Liver (tissue), 8 donors: ENCODE measurements at regions not wholly inside any gene's neighbourhood (a gene's known extent, or its start where the extent isn't known, plus 50 kb on each side); places are given as distances from the start of the nearest gene placed in this dataset.

Experiments used
- DNase-seq: peaks from one replicate; pipeline ENCODE4 v3.0.0-alpha.2; 2017; ENCODE audit warnings: low spot score
- H3K27ac ChIP-seq, 2 donors: one replicate each; pipeline ENCODE4 v1.7.0; 2013; ENCODE audit warnings: inconsistent platforms in 2 of 2, low read length in 2 of 2, control low read depth in 1 of 2, low read depth in 1 of 2, mild to moderate bottlenecking in 1 of 2
- H3K27me3 ChIP-seq, 4 donors: one replicate each; pipeline versions ENCODE4 v1.6.1 to v1.7.0; 2013; ENCODE audit warnings: low read length in 3 of 4, inconsistent platforms in 1 of 4, mild to moderate bottlenecking in 1 of 4, moderate library complexity in 1 of 4; ENCODE audit not compliant: control insufficient read depth in 4 of 4, insufficient read depth in 4 of 4
- H3K36me3 ChIP-seq, 4 donors: one replicate each; pipeline versions ENCODE4 v1.6.1 to v1.7.0; 2013; ENCODE audit warnings: low read length in 3 of 4, mild to moderate bottlenecking in 3 of 4, low read depth in 1 of 4, moderate library complexity in 1 of 4; ENCODE audit not compliant: control insufficient read depth in 4 of 4, insufficient read depth in 3 of 4
- H3K4me1 ChIP-seq, 4 donors: one replicate each; pipeline versions ENCODE4 v1.6.1 to v1.7.0; 2013; ENCODE audit warnings: low read length in 3 of 4, mild to moderate bottlenecking in 3 of 4, moderate library complexity in 1 of 4; ENCODE audit not compliant: control insufficient read depth in 4 of 4, insufficient read depth in 4 of 4
- H3K4me3 ChIP-seq, 3 donors: one replicate each; pipeline versions ENCODE4 v1.6.1 to v1.7.0; 2013; ENCODE audit warnings: low read length in 3 of 3, control low read depth in 1 of 3, low read depth in 1 of 3, mild to moderate bottlenecking in 1 of 3
- H3K9ac ChIP-seq, 2 donors: one replicate each; pipeline ENCODE4 v1.7.0; 2013; ENCODE audit warnings: low read length in 2 of 2, mild to moderate bottlenecking in 2 of 2, moderate library complexity in 2 of 2, control low read depth in 1 of 2, low read depth in 1 of 2
- H3K9me3 ChIP-seq, 4 donors: one replicate each; pipeline versions ENCODE4 v1.6.1 to v1.7.0; 2013; ENCODE audit warnings: low read length in 3 of 4; ENCODE audit not compliant: control insufficient read depth in 4 of 4
- CTCF ChIP-seq: fragments of 150-350 bp; IDR thresholded peaks from 2 replicates; pipeline ENCODE4 v1.5.1; 2017; ENCODE audit warnings: improper control_type of control experiment, low read depth, low read length; ENCODE audit not compliant: missing input control
- EGR1 ChIP-seq, 2 donors: IDR thresholded peaks; 2 replicates each; pipeline ENCODE4 v1.6.1; 2016 to 2018; ENCODE audit warnings: antibody characterized with exemption in 2 of 2, low read depth in 2 of 2
- FOXA1 ChIP-seq: IDR thresholded peaks from 2 replicates; pipeline ENCODE4 v1.6.1; 2016; ENCODE audit warnings: antibody characterized with exemption
- FOXA2 ChIP-seq: IDR thresholded peaks from 2 replicates; pipeline ENCODE4 v1.6.1; 2016; ENCODE audit warnings: antibody characterized with exemption
- GABPA ChIP-seq, 2 donors: IDR thresholded peaks in 1 of 2; conservative IDR thresholded peaks in 1 of 2; 2 replicates each; pipeline ENCODE4 v1.6.1; 2016; ENCODE audit warnings: antibody characterized with exemption in 2 of 2, mild to moderate bottlenecking in 1 of 2, moderate library complexity in 1 of 2
- HNF4A ChIP-seq, 2 donors: conservative IDR thresholded peaks; 2 replicates each; pipeline ENCODE4 v1.6.1; 2016; ENCODE audit warnings: antibody characterized with exemption in 2 of 2, mild to moderate bottlenecking in 2 of 2
- HNF4G ChIP-seq: IDR thresholded peaks from 2 replicates; pipeline ENCODE4 v1.6.1; 2016; ENCODE audit warnings: antibody characterized with exemption
- JUND ChIP-seq, 2 donors: IDR thresholded peaks; 2 replicates each; pipeline ENCODE4 v1.6.1; 2016; ENCODE audit warnings: antibody characterized with exemption in 2 of 2
- RAD21 ChIP-seq, 2 donors: IDR thresholded peaks; 2 replicates each; pipeline ENCODE4 v1.6.1; 2016; ENCODE audit warnings: antibody characterized with exemption in 2 of 2, mild to moderate bottlenecking in 2 of 2
- REST ChIP-seq: IDR thresholded peaks from 2 replicates; pipeline ENCODE4 v1.6.1; 2016; ENCODE audit warnings: antibody characterized with exemption, mild to moderate bottlenecking
- RXRA ChIP-seq, 2 donors: IDR thresholded peaks; 2 replicates each; pipeline ENCODE4 v1.6.1; 2017 to 2018; ENCODE audit warnings: antibody characterized with exemption in 2 of 2, mild to moderate bottlenecking in 1 of 2
- SP1 ChIP-seq: IDR thresholded peaks from 2 replicates; pipeline ENCODE4 v1.6.1; 2018; ENCODE audit warnings: antibody characterized with exemption, mild to moderate bottlenecking
- TAF1 ChIP-seq: conservative IDR thresholded peaks from 2 replicates; pipeline ENCODE4 v1.6.1; 2016; ENCODE audit warnings: antibody characterized with exemption, mild to moderate bottlenecking
- YY1 ChIP-seq: IDR thresholded peaks from 2 replicates; pipeline ENCODE4 v1.6.1; 2016; ENCODE audit warnings: antibody characterized with exemption, mild to moderate bottlenecking
- WGBS: extraction: QIAGEN DNeasy Blood & Tissue Kit; methylation state at CpG from one replicate; pipeline ENCODE4 v1.1.7; 2013; 5-methylcytosine and 5-hydroxymethylcytosine counted together
- TF ChIP-seq, protein P1 (sequence below): IDR thresholded peaks from 2 replicates; pipeline ENCODE4 v1.6.1; 2016; ENCODE audit warnings: antibody characterized with exemption
- TF ChIP-seq, protein P2 (sequence below): IDR thresholded peaks from 2 replicates; pipeline ENCODE4 v1.6.1; 2016; ENCODE audit warnings: antibody characterized with exemption
- TF ChIP-seq, protein P3 (sequence below): IDR thresholded peaks from 2 replicates; pipeline ENCODE4 v1.6.1; 2016; ENCODE audit warnings: antibody characterized with exemption
- donor health status: healthy.
- donor health status: healthy.
- donor health status: healthy.
- donor health status: healthy.
- donor health status: healthy.

GRCh38 chr6:169370054-169370453 lies 116.4 kb upstream of the THBS2 start:
- peaks cover 0 to 4% (median 3%) of the 10 kb centered on the region in 4 donors for H3K9me3 ChIP-seq
- WGBS: 78% methylated on average over 10 of the region's 10 CpGs
- H3K27me3 ChIP-seq: peaks cover 0 to 2% (median 0%) of the 10 kb centered on the region in 4 donors
- H3K36me3 ChIP-seq: no peaks in the 10 kb centered on the region
- no peak for TF ChIP-seq YY1
- TF ChIP-seq TAF1: no peak
- no peak for TF ChIP-seq FOXA1
- TF ChIP-seq, protein P1, sequence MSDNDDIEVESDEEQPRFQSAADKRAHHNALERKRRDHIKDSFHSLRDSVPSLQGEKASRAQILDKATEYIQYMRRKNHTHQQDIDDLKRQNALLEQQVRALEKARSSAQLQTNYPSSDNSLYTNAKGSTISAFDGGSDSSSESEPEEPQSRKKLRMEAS: no peak
- TF ChIP-seq CTCF: no peak
- no peak for TF ChIP-seq JUND (IDR thresholded peaks at IDR 0.05)
- no peak for TF ChIP-seq REST
- no peak for TF ChIP-seq RAD21 (IDR thresholded peaks at IDR 0.05)
- TF ChIP-seq, protein P2, sequence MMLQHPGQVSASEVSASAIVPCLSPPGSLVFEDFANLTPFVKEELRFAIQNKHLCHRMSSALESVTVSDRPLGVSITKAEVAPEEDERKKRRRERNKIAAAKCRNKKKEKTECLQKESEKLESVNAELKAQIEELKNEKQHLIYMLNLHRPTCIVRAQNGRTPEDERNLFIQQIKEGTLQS: no peak
- no peak for TF ChIP-seq EGR1 (IDR thresholded peaks at IDR 0.05; ENCODE audit: low read depth in 2 of 2)
- no peak for TF ChIP-seq SP1
- TF ChIP-seq GABPA (IDR thresholded peaks at IDR 0.05 in 1 of 2, conservative IDR thresholded peaks at IDR 0.05 in 1 of 2): no peak
- TF ChIP-seq FOXA2: no peak
- TF ChIP-seq, protein P3, sequence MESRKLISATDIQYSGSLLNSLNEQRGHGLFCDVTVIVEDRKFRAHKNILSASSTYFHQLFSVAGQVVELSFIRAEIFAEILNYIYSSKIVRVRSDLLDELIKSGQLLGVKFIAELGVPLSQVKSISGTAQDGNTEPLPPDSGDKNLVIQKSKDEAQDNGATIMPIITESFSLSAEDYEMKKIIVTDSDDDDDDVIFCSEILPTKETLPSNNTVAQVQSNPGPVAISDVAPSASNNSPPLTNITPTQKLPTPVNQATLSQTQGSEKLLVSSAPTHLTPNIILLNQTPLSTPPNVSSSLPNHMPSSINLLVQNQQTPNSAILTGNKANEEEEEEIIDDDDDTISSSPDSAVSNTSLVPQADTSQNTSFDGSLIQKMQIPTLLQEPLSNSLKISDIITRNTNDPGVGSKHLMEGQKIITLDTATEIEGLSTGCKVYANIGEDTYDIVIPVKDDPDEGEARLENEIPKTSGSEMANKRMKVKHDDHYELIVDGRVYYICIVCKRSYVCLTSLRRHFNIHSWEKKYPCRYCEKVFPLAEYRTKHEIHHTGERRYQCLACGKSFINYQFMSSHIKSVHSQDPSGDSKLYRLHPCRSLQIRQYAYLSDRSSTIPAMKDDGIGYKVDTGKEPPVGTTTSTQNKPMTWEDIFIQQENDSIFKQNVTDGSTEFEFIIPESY: no peak
- TF ChIP-seq HNF4A (conservative IDR thresholded peaks at IDR 0.05): no peak
- no peaks in the 10 kb centered on the region for H3K4me1 ChIP-seq
- no peak overlapping the region for H3K27ac ChIP-seq
- no peak overlapping the region for H3K4me3 ChIP-seq
- H3K9ac ChIP-seq: no peak overlapping the region
- DNase-seq: no peak

DNA sequence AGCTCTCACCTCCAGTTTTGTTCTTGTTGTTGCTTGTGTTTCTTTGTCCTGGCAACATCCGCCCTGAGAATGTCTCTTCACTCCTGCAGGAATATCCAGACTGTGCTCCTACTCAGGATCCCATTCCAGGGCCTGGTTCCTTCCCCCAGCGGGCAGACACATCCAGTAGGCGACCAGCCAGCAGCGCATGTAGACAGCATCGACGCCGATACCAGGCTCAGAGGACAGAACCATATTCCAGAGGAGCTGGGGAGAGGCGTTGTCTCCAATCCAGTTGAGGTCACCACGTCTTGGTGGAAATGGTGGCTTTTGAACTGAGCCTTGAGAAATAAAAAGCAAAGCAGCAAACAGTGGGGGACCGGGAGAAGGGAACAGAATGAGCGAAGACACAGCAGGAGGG lies 114.6 kb upstream of the THBS2 start:
- H3K36me3 ChIP-seq: no peaks in the 10 kb centered on the region
- H3K27me3 ChIP-seq: peaks cover 0 to 2% (median 0%) of the 10 kb centered on the region in 4 donors
- no peak overlapping the region for H3K4me3 ChIP-seq
- H3K9ac ChIP-seq: no peak overlapping the region
- H3K4me1 ChIP-seq: no peaks in the 10 kb centered on the region
- no peak overlapping the region for H3K27ac ChIP-seq
- peaks cover 0 to 2% (median 0%) of the 10 kb centered on the region in 4 donors for H3K9me3 ChIP-seq
- WGBS: 89% methylated on average over 11 of the region's 11 CpGs
- no peak for DNase-seq
- TF ChIP-seq SP1: no peak
- TF ChIP-seq, protein P2: no peak
- TF ChIP-seq HNF4A (conservative IDR thresholded peaks at IDR 0.05): no peak
- TF ChIP-seq, protein P3: no peak
- TF ChIP-seq FOXA1: no peak
- no peak for TF ChIP-seq GABPA (IDR thresholded peaks at IDR 0.05 in 1 of 2, conservative IDR thresholded peaks at IDR 0.05 in 1 of 2)
- TF ChIP-seq, protein P1: no peak
- no peak for TF ChIP-seq HNF4G
- no peak for TF ChIP-seq RAD21 (IDR thresholded peaks at IDR 0.05)
- no peak for TF ChIP-seq JUND (IDR thresholded peaks at IDR 0.05)
- TF ChIP-seq EGR1 (IDR thresholded peaks at IDR 0.05; ENCODE audit: low read depth in 2 of 2): no peak
- no peak for TF ChIP-seq RXRA (IDR thresholded peaks at IDR 0.05)
- no peak for TF ChIP-seq YY1
- TF ChIP-seq REST: no peak
